ENCODE measurements at regions not wholly inside any gene's neighbourhood (a gene's known extent, or its start where the extent isn't known, plus 50 kb on each side); places are given as distances from the start of the nearest gene placed in this dataset.

DNA sequence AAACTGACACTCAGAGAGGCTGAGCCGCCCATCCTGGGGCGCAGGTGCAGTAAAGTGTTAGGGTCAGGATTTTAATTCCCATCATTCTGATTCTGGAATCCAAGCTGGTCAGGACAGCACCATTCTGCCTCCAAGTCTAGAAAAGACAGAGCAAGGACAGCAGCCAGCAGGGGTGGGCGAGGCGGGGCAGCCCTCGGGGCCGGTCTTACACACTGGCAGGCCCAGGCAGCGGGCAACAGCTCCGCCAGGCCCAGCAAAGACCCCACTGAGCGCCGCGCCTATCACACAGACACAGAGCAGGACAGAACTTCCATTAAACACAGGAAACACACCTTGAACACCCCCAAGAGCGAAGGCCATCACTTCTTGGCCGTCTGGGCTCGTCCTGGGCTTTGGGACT is 66.5 kb upstream of the RXRA start:
- H3K4me3 ChIP-seq, result no peak overlapping the region
- no peaks in the 10 kb centered on the region for H3K9me3 ChIP-seq
- peaks cover 0 to 6% of the 10 kb centered on the region in 2 donors for H3K27me3 ChIP-seq
- no peak overlapping the region for H3K27ac ChIP-seq
- H3K36me3 ChIP-seq, result no peaks in the 10 kb centered on the region
- no peak for DNase-seq (ENCODE audit: low spot score)
- peaks cover 0 to 7% of the 10 kb centered on the region in 2 donors for H3K4me1 ChIP-seq
- TF ChIP-seq, protein P1, sequence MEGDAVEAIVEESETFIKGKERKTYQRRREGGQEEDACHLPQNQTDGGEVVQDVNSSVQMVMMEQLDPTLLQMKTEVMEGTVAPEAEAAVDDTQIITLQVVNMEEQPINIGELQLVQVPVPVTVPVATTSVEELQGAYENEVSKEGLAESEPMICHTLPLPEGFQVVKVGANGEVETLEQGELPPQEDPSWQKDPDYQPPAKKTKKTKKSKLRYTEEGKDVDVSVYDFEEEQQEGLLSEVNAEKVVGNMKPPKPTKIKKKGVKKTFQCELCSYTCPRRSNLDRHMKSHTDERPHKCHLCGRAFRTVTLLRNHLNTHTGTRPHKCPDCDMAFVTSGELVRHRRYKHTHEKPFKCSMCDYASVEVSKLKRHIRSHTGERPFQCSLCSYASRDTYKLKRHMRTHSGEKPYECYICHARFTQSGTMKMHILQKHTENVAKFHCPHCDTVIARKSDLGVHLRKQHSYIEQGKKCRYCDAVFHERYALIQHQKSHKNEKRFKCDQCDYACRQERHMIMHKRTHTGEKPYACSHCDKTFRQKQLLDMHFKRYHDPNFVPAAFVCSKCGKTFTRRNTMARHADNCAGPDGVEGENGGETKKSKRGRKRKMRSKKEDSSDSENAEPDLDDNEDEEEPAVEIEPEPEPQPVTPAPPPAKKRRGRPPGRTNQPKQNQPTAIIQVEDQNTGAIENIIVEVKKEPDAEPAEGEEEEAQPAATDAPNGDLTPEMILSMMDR (IDR thresholded peaks at IDR 0.05), result no peak

- H3K4me3 ChIP-seq, result no peak overlapping the region
- peaks cover 0 to 7% of the 10 kb centered on the region in 2 donors for H3K4me1 ChIP-seq
- TF ChIP-seq, protein P1 (IDR thresholded peaks at IDR 0.05), result no peak
- H3K27me3 ChIP-seq, result peaks cover 0 to 6% of the 10 kb centered on the region in 2 donors
- no peak for DNase-seq (ENCODE audit: low spot score)
- H3K36me3 ChIP-seq, result no peaks in the 10 kb centered on the region
- no peak overlapping the region for H3K27ac ChIP-seq
- H3K9me3 ChIP-seq, result no peaks in the 10 kb centered on the region
Measured at GRCh38 chr9:134260801-134261200, 65.5 kb upstream of the RXRA start.

DNA sequence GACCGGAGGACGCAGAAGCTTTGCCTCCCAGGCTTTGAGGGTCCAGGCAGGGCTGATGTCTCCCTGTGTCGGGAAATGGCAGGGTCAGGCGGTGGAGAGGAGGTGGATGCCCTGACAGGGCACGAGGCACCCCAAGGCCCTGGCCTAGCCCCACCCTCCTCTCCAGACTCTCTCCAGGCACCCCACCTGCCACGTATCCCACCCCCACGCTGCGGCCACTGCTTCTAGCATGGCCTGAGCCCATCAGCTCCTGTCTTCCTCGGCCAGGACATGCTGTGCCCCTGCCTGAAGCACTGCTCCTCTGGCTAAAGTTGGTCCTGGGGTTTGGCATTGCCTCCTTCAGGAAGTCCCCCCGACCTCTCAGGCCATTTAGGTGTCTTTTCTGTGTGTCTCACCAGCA is 64.2 kb upstream of the RXRA start:
- DNase-seq (ENCODE audit: low spot score), result no peak
- Histone ChIP-seq H3K9me3 (no peaks in the 10 kb centered on the region), H3K4me3 (no peak overlapping the region), H3K27me3 (peaks cover 0 to 6% of the 10 kb centered on the region in 2 donors), H3K27ac (no peak overlapping the region), H3K36me3 (no peaks in the 10 kb centered on the region), H3K4me1 (peaks cover 0 to 7% of the 10 kb centered on the region in 2 donors)
- TF ChIP-seq, protein P1 (IDR thresholded peaks at IDR 0.05), result no peak

DNA sequence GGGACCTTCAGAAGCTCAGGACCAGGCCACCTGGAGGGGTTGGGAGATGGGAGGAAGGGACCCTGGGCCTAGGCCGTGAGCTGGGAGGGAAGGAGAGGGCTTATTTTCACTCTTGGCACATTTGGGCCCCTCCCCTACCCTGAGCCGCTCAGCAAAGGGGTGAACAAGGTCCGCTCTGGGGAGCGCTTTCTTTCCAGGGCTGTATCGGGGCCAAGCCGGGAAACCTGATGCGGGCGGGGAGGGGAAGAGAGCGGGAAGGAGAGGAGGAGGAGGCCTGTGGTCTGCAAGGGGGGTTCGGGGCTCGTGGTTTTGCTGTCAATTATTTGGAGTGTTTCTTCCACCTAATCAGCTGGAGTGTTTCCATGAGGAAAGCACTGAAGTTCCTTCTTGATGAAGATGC is 62.7 kb upstream of the RXRA start:
- Histone ChIP-seq H3K4me3 (no peak overlapping the region), H3K9me3 (no peaks in the 10 kb centered on the region), H3K36me3 (no peaks in the 10 kb centered on the region), H3K4me1 (peaks cover 0 to 21% of the 10 kb centered on the region in 2 donors), H3K27me3 (peaks cover 0 to 6% of the 10 kb centered on the region in 2 donors), H3K27ac (no peak overlapping the region)
- TF ChIP-seq, protein P1 (IDR thresholded peaks at IDR 0.05), result no peak
- no peak for DNase-seq (ENCODE audit: low spot score)

DNA sequence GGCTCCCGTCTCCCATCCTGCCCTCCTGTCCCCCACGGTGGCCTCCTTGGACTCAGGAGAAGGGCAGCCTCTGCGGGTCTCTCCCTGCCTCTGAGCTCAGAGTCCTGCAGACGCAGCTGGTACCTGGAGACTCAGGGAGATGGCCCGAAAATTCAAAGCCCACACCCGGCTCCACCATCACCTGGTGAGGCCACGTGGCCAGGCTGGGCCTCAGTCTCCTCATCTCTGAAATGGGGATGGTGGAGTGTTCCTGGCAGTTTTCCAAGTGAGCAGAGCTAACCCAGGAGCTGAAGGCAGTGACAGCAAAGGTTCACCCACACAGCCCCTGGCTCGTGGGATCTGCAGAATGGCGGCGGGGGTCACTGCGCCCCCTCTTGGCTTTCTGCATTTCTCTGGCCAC is 62.1 kb upstream of the RXRA start:
- H3K27ac ChIP-seq, result no peak overlapping the region
- no peak overlapping the region for H3K4me3 ChIP-seq
- H3K27me3 ChIP-seq, result peaks cover 0 to 6% of the 10 kb centered on the region in 2 donors
- peaks cover 0 to 16% of the 10 kb centered on the region in 2 donors for H3K4me1 ChIP-seq
- no peaks in the 10 kb centered on the region for H3K36me3 ChIP-seq
- TF ChIP-seq, protein P1 (IDR thresholded peaks at IDR 0.05), result no peak
- no peaks in the 10 kb centered on the region for H3K9me3 ChIP-seq
- DNase-seq (ENCODE audit: low spot score), result no peak

GRCh38 chr9:134265078-134265477 is 61.2 kb upstream of the RXRA start:
- Histone ChIP-seq H3K27ac (no peak overlapping the region), H3K36me3 (no peaks in the 10 kb centered on the region), H3K4me3 (no peak overlapping the region), H3K4me1 (peaks cover 0 to 16% of the 10 kb centered on the region in 2 donors), H3K27me3 (peaks cover 0 to 6% of the 10 kb centered on the region in 2 donors), H3K9me3 (no peaks in the 10 kb centered on the region)
- TF ChIP-seq, protein P1 (IDR thresholded peaks at IDR 0.05), result no peak
- DNase-seq (ENCODE audit: low spot score), result no peak

Data from right atrium auricular region (tissue), 2 donors.